HG03521 (cell line): ENCODE measurements at regions not wholly inside any gene's neighbourhood (a gene's known extent, or its start where the extent isn't known, plus 50 kb on each side); places are given as distances from the start of the nearest gene placed in this dataset.
"Not testable (repeated sequence)": the region's sequence is repeated elsewhere in the genome, so short reads cannot be mapped to it uniquely, and the experiment has no call there.

ENCODE experiments used
- ATAC-seq: cut with Tn5 transposase; IDR thresholded peaks from one replicate; pipeline ENCODE4 v1.9.1; 2021; ENCODE audit warnings: mild to moderate bottlenecking, moderate library complexity; ENCODE audit not compliant: unreplicated experiment

DNA sequence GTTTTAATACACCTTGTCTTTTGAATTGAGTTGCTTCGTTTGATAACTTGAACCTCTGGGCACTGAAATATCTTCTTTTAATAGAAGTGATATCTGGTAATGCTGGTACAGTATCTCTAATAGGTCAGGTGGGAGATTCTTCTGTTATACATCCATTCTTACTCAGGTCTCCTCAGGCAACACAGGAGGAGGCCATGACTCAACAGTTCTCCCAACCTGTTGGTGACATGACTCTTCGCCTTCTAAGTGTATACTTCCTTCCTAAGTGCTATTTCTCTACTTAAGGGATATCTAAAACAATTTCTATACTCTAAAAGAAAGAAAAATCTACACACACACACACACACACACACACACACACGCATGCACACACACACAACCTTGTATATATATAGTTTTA is 509.1 kb downstream of the PCNX1 start:
- no peak for ATAC-seq

- ATAC-seq, result no peak
Measured at GRCh38 chr14:71418532-71419245, 511.4 kb downstream of the PCNX1 start.

DNA sequence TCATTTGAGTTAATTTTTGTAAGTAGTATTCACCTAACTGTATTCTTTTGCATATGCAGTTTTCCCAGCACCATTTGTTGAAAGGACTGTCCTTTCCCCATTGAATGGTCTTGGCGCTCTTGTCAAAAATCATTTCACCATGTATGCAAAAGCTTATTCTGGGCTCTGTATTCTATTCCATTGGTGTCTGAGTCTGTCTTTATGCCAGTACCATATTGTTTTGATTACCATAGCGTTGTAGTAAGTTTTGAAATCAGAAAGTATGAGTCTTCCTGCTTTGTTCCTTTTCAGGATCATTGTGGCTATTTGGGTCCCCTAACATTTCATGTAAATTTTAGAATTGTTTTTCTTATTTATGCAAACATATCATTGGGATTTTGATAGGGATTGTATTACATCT is 508.7 kb upstream of the RGS6 start:
- no peak for ATAC-seq

- no peak for ATAC-seq
Measured at GRCh38 chr14:71424941-71425340, 507.3 kb upstream of the RGS6 start.

DNA sequence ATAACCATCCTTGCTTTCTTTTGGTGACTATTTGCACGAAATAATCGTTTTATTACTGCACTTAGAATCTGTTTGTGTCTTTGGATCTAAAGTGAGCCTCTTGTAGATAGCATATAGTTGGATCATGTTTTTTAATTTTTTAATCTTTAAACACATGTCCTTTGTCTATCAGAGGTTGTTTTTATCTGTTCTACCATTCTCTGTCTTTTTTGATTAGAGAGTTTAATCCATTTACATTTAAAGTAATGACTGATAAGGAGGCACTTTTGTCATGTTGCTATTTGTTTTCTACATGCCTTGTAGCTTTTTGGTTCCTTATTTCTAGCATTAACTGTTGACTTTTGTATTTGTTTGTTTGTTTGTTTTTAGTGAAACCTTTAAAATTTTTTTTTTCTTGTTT is 506.2 kb upstream of the RGS6 start:
- no peak for ATAC-seq

GRCh38 chr14:71429902-71430301 is 502.3 kb upstream of the RGS6 start:
- ATAC-seq, result no peak

GRCh38 chr14:71430321-71430677 is 501.9 kb upstream of the RGS6 start:
- no peak for ATAC-seq

- ATAC-seq, result no peak
Measured at GRCh38 chr14:71430678-71431376, 501.4 kb upstream of the RGS6 start.

- no peak for ATAC-seq
Measured at GRCh38 chr14:71432334-71433110, 499.7 kb upstream of the RGS6 start.

DNA sequence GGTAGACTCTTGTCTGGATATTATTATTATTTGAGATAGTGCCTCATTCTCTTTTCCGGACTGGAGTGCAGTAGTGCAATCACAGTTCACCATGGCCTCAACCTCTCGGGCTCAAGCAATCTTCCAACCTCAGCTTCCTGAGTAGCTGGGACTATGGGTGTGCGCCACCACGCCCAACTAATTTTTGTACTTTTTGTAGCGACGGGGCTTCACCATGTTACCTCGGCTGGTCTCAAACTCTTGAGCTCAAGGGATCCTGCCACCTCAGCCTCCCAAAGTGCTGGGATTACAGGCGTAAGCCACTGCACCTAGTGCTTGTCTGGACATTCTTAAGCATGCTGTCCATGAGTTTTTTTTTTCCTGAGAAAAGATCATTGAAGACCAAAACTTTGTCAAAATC is 498.9 kb upstream of the RGS6 start:
- no peak for ATAC-seq

GRCh38 chr14:71435641-71436040 is 496.6 kb upstream of the RGS6 start:
- ATAC-seq, result not testable (repeated sequence)

DNA sequence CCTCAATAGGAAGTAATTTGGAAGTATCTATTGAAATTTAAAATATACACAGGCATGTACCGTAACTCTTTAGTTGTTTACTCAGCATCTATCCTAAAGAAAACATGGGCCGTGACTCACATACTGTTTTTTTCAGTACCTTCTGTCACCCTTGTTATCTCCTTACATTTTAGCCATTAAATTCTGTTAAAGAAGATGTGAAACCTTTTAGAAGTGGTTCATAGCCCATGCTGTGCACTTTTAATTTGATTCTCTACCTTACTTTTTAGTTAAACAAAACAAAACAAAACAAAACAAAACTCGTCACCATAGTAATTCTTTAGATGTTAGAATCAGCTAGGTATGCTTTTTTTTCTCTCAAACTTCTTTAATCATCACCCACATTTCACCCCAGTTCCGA is 494.4 kb upstream of the RGS6 start:
- no peak for ATAC-seq

GRCh38 chr14:71438684-71439083 is 493.5 kb upstream of the RGS6 start:
- ATAC-seq, result no peak

- no peak for ATAC-seq
Measured at GRCh38 chr14:71441126-71441525, 491.1 kb upstream of the RGS6 start.

GRCh38 chr14:71444030-71444822 is 488.0 kb upstream of the RGS6 start:
- no peak for ATAC-seq

GRCh38 chr14:71448431-71449315 is 483.6 kb upstream of the RGS6 start:
- no peak for ATAC-seq

DNA sequence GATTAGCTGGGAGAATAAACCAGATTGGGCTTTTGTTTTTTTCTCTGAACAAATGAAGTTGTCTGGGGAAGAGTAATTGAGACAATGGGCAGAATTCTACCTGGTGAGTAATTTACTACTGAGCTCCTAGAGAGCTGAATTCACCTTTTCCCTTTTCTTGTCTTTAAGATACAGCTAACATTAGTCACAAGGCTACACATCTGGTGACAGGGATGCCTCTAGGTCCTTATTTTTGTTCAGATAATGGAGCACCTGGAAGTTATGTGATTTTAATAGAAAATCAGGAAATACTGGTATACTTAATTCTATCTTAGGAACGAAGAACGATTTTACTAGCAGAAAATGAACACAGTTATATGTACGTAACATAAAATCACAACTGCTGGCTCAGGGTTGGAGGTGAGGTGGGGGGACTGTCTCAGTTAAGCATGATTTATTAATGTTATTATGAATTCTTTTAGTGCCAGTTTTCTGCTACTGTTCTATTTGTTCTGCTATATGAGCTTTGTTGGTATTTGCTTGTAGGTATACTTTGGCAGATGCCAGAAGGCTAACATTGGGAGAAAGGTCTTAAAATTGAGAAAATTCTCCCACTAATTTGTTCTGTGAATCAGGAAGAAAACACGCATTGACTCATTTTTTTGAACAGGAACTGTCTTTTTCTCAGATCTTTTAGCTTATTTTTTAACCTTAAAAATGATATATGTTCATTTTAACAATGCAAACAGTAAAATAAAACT is 482.7 kb upstream of the RGS6 start:
- ATAC-seq, result no peak

GRCh38 chr14:71451501-71451900 is 480.7 kb upstream of the RGS6 start:
- ATAC-seq, result no peak

DNA sequence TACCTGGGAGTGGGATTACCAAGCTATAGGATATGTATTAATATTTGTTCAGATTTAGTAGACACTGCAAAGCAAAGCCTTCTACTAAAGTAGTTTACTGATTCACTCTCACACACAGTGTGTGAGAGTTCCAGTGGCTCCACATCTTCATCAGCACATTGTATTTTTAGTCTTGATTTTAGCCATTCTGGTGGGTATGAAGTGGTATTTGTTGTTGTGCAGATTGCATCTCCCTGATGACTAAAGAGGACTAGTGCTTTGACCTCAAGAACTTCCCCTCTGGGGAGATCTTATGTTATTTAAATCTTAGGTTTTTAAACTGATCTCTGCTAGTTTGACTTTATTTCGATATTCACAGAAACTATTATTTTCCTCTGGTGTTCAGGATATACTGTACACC is 479.7 kb upstream of the RGS6 start:
- ATAC-seq, result no peak

GRCh38 chr14:71452987-71453386 is 479.2 kb upstream of the RGS6 start:
- ATAC-seq, result no peak
